AG04449 (cell line): ENCODE measurements at regions not wholly inside any gene's neighbourhood (a gene's known extent, or its start where the extent isn't known, plus 50 kb on each side); places are given as distances from the start of the nearest gene placed in this dataset.
"Not testable (repeated sequence)": the region's sequence is repeated elsewhere in the genome, so short reads cannot be mapped to it uniquely, and the experiment has no call there.

Experiments used
- CTCF ChIA-PET: fragments of 350-600 bp; formaldehyde crosslinking; extraction: SDS; loops from one replicate; lab custom pipeline; 2021; ENCODE audit warnings: antibody characterized with exemption; lab: Yijun Ruan, JAX
- POLR2A ChIA-PET: fragments of 400-600, 350-600 bp; formaldehyde crosslinking; extraction: SDS; loops from one replicate; lab custom pipeline; 2020; ENCODE audit warnings: antibody characterized with exemption, inconsistent platforms; lab: Yijun Ruan, JAX
- DNase-seq: peaks from one replicate; pipeline ENCODE4 v3.0.0-alpha.2; 2010; ENCODE audit warnings: low read depth, low spot score
- H3K4me3 ChIP-seq: 2 replicates; pipeline ENCODE4 v1.5.1; 2011; ENCODE audit warnings: low read depth, mild to moderate bottlenecking, control low read depth, low read length
- TF ChIP-seq, protein P1 (sequence below): IDR thresholded peaks from one replicate; pipeline ENCODE4 v1.5.1; 2011; ENCODE audit warnings: mild to moderate bottlenecking, moderate library complexity, low read length, control low read depth, inconsistent platforms; ENCODE audit not compliant: insufficient read depth; ENCODE audit errors: missing control alignments

- CTCF ChIA-PET: interaction anchor here (0.6 to 10.8 kb wide), 34 partner anchors 9 to 857 kb away, joined by 3 to 136 read pairs (median 4); partner anchors contain the start of gene DCLK2
- H3K4me3 ChIP-seq: no peak overlapping the region
- TF ChIP-seq, protein P1, sequence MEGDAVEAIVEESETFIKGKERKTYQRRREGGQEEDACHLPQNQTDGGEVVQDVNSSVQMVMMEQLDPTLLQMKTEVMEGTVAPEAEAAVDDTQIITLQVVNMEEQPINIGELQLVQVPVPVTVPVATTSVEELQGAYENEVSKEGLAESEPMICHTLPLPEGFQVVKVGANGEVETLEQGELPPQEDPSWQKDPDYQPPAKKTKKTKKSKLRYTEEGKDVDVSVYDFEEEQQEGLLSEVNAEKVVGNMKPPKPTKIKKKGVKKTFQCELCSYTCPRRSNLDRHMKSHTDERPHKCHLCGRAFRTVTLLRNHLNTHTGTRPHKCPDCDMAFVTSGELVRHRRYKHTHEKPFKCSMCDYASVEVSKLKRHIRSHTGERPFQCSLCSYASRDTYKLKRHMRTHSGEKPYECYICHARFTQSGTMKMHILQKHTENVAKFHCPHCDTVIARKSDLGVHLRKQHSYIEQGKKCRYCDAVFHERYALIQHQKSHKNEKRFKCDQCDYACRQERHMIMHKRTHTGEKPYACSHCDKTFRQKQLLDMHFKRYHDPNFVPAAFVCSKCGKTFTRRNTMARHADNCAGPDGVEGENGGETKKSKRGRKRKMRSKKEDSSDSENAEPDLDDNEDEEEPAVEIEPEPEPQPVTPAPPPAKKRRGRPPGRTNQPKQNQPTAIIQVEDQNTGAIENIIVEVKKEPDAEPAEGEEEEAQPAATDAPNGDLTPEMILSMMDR: peak; percentile 41
- POLR2A ChIA-PET: no interaction called here
- DNase-seq: no peak
Observed at GRCh38 chr4:150010525-150011126, 67.6 kb upstream of the DCLK2 start.

DNA sequence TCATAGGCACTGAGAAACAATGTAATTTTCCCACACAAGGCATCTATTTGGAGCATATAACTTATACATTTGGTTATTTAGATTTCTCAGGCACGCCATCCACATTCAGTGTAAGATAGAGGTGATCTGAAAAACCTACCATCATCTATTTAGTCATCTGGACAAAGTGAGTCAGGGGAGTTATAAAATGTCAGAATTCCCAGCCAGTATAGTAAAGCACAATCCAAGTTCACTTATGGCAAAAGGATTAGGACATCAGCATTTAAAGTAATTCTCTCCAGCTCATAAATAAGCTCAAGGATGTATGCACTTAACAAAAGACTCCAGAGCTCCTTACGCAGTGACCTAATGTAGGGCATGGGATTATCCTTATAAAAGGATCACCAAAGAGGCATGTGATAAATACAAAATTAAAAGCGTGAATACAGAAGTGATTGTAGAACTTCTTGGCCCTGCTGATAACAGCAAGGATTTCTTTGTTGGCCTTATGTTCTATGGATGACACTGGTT lies 65.3 kb upstream of the DCLK2 start:
- DNase-seq: no peak
- CTCF ChIA-PET: interaction anchor here (0.6 to 1.7 kb wide), 4 partner anchors 9 to 230 kb away, joined by 3 to 7 read pairs (median 4); no protein-coding TSS in a partner anchor
- no peak overlapping the region for H3K4me3 ChIP-seq
- POLR2A ChIA-PET: no interaction called here
- TF ChIP-seq, protein P1: no peak

- CTCF ChIA-PET: interaction anchor here (1.3 kb wide), 1 partner anchor 11 kb away, joined by 3 read pairs; no protein-coding TSS in a partner anchor
- H3K4me3 ChIP-seq, DNase-seq, POLR2A ChIA-PET: not testable (repeated sequence)
Observed at GRCh38 chr4:150015910-150016309, 62.3 kb upstream of the DCLK2 start.

DNA sequence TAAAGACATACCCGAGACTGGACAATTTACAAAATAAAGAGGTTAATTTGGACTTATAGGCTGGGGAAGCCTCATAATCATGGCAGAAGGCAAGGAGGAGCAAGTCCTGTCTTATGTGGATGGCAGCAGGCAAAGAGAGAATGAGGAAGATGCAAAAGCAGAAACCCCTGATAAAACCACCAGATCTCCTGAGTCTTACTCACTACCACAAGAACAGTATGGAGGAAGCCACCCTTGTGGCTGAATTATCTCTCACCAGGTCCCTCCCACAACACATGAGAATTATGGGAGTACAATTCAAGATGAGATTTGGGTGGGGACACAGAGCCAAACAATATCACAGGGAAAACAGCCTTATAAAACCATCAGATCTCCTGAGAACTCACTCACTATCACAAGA lies 61.6 kb upstream of the DCLK2 start:
- DNase-seq, POLR2A ChIA-PET, H3K4me3 ChIP-seq: not testable (repeated sequence)
- CTCF ChIA-PET: interaction anchor here (1.0 kb wide), 1 partner anchor 18 kb away, joined by 3 read pairs; no protein-coding TSS in a partner anchor

- ChIA-PET CTCF (interaction anchor here (2.9 kb wide), 1 partner anchor 8 kb away, joined by 12 read pairs; no protein-coding TSS in a partner anchor), POLR2A (no interaction called here)
- DNase-seq: no peak
- H3K4me3 ChIP-seq: no peak overlapping the region
- TF ChIP-seq, protein P1: no peak
Observed at GRCh38 chr4:150018257-150018656, 60.0 kb upstream of the DCLK2 start.

DNA sequence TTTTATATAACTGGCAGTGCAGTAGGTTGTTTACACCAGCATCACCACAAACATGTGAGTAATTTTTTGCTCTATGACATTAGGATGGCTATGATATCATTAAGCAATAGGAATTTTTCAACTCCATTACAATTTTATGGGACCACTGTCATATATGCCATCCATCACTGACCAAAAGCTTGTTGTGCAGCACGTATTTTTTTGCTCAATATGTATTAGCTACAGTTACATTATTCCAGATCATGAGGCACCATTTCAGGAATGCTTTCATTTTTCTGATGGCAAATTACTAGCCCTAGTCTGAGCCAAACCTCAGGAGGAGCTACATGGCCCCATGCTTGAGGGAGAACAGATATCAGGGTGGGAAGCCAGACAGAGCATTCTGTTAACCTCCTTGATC lies 56.8 kb upstream of the DCLK2 start:
- POLR2A ChIA-PET: no interaction called here
- no peak for DNase-seq
- CTCF ChIA-PET: interaction anchor here (0.9 to 1.1 kb wide), 4 partner anchors 9 to 188 kb away, joined by 3 to 4 read pairs (median 4); no protein-coding TSS in a partner anchor
- TF ChIP-seq, protein P1: no peak
- no peak overlapping the region for H3K4me3 ChIP-seq

- ChIA-PET POLR2A (no interaction called here), CTCF (interaction anchor here (1.8 to 2.4 kb wide), 2 partner anchors 8 to 13 kb away, joined by 5 to 10 read pairs; no protein-coding TSS in a partner anchor)
- TF ChIP-seq, protein P1: no peak
- no peak for DNase-seq
- no peak overlapping the region for H3K4me3 ChIP-seq
Observed at GRCh38 chr4:150023489-150023888, 54.8 kb upstream of the DCLK2 start.

DNA sequence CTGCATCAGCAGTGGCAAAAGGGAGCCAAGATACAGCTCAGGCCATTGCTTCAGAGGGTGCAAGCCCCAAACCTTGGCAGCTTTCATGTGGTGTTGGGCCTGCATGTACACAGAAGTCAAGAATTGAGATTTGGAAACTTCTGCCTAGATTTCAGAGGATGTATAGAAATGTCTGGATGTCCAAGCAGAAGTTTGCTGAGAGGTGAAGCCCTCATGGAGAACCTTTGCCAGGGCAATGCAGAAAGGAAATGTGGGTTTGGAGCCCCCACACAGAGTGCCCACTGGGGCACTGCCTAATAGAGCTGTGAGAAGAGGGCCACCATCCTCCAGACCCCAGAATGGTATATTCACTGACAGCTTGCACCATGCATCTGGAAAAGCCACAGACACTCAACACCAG lies 51.3 kb upstream of the DCLK2 start:
- CTCF ChIA-PET: interaction anchor here (0.9 to 1.2 kb wide), 4 partner anchors 12 to 26 kb away, joined by 3 to 4 read pairs (median 3); no protein-coding TSS in a partner anchor
- DNase-seq, POLR2A ChIA-PET, H3K4me3 ChIP-seq: not testable (repeated sequence)
